ENCODE measurements at regions not wholly inside any gene's neighbourhood (a gene's known extent, or its start where the extent isn't known, plus 50 kb on each side); places are given as distances from the start of the nearest gene placed in this dataset.

GRCh38 chr6:14059791-14060436 is 57.7 kb upstream of the CD83 start:
- no peak for TF ChIP-seq CTCF (IDR thresholded peaks at IDR 0.05 in 2 of 3, conservative IDR thresholded peaks at IDR 0.05 in 1 of 3; ENCODE audit: borderline replicate concordance in 1 of 3, insufficient read depth in 1 of 3, low read depth in 2 of 3, low read length in 2 of 3)
- TF ChIP-seq EZH2 (IDR thresholded peaks at IDR 0.05) = no peak
- TF ChIP-seq ATF3 (IDR thresholded peaks at IDR 0.05) = no peak
- TF ChIP-seq RAD21 (IDR thresholded peaks at IDR 0.05; ENCODE audit: low read depth) = no peak
- TF ChIP-seq MAX (IDR thresholded peaks at IDR 0.05) = no peak
- no peak for TF ChIP-seq ZFX (IDR thresholded peaks at IDR 0.05)

All from HCT116 (cell line).